ENCODE measurements at regions not wholly inside any gene's neighbourhood (a gene's known extent, or its start where the extent isn't known, plus 50 kb on each side); places are given as distances from the start of the nearest gene placed in this dataset.

DNA sequence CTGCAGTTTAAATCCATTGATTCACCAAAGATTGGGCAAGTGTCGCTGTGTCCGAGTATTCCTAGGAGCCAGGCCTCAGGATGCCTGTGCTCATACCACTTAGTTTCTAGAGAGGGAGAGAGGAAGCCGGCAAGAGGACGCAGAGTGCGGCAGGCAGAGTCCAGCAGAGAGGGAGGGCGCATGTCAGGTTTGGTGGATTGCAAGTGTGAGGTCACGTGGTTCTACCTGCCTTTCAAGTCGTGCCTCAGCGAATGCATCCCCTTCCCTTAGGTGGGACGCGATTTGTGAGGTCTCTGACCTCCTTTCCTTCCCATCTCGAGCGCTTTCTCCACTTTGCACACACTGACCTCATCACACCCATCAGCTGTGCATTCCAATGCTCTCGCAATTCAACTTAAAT is 188.1 kb downstream of the TMEM18 start:
- no peak overlapping the region for H2AFZ ChIP-seq (ENCODE audit: low read length)
- no peak overlapping the region for H3K27ac ChIP-seq (ENCODE audit: insufficient read depth, low read length)
- no peak overlapping the region for H3K4me3 ChIP-seq (replicated peaks in 1 of 4; ENCODE audit: control extremely low read depth in 1 of 4, insufficient read depth in 1 of 4, low read depth in 3 of 4, low read length in 4 of 4)
- H3K36me3 ChIP-seq (ENCODE audit: control insufficient read depth, insufficient read depth, low read length): no peaks in the 10 kb centered on the region
- H3K4me1 ChIP-seq (ENCODE audit: control insufficient read depth, extremely low read depth, insufficient read depth, low read length): no peaks in the 10 kb centered on the region
- H3K9me3 ChIP-seq (ENCODE audit: control insufficient read depth, insufficient read depth, low read depth, low read length): no peaks in the 10 kb centered on the region
- H3K27me3 ChIP-seq (ENCODE audit: control insufficient read depth, insufficient read depth, low read length): no peaks in the 10 kb centered on the region
- no peaks in the 10 kb centered on the region for H4K20me1 ChIP-seq (ENCODE audit: control insufficient read depth, extremely low read depth, insufficient read depth, low read length)
- H3K4me2 ChIP-seq (ENCODE audit: extremely low read depth, insufficient read depth, low read length): no peak overlapping the region
- TF ChIP-seq EZH2 (IDR thresholded peaks at IDR 0.05; ENCODE audit: low read length, missing control alignments) (no peak), CTCF (conservative IDR thresholded peaks at IDR 0.05 in 1 of 2, IDR thresholded peaks at IDR 0.05 in 1 of 2; ENCODE audit: low read depth in 1 of 2, low read length in 2 of 2) (no peak)
- no peak overlapping the region for H3K9ac ChIP-seq (ENCODE audit: insufficient read depth, low read length)
- H3K79me2 ChIP-seq (ENCODE audit: control insufficient read depth, insufficient read depth, low read length): no peaks in the 10 kb centered on the region
- no peak for DNase-seq (ENCODE audit: low read depth in 2 of 2)

DNA sequence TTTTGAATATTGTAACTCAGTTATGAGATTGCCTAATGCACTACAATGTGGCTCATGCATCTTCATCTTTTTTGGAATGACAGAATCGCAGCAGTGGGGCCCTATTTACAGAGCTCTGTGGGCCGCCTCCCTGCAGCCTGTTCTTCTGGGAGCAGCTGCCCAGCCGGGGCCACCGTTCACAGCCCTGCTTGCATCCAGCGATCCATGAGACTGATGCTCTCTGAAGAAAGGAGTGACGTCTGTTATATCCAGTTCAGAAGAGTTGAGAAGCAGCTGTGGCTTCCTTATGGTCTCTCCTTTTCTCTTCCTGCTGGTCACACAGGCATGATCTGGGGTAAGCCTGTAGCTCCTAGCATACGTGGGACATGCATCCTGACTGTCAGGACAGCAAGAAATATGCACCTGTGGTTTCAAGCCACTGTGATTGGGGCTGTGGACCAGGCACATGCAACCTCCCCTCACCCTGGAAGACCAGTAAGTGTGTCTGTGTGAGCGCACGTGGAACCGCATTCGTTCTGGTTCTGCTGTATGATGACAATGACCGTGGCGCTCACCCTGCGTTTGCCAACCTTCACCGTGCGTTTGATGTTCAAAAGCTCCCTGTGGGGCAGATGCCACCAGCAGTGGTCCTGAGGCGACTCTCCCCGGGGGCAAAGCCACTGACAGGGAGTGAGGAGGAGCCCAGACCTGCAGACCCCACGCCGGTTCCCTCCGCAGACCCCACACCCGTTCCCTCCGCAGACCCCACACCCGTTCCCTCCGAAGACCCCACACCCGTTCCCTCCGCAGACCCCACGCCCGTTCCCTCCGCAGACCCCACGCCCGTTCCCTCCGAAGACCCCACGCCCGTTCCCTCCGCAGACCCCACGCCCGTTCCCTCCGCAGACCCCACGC is 189.8 kb downstream of the TMEM18 start:
- Histone ChIP-seq H3K36me3 (ENCODE audit: control insufficient read depth, insufficient read depth, low read length) (no peaks in the 10 kb centered on the region), H3K9ac (ENCODE audit: insufficient read depth, low read length) (no peak overlapping the region), H3K9me3 (ENCODE audit: control insufficient read depth, insufficient read depth, low read depth, low read length) (no peaks in the 10 kb centered on the region), H3K4me3 (replicated peaks in 1 of 4; ENCODE audit: control extremely low read depth in 1 of 4, insufficient read depth in 1 of 4, low read depth in 3 of 4, low read length in 4 of 4) (no peak overlapping the region), H3K4me2 (ENCODE audit: extremely low read depth, insufficient read depth, low read length) (no peak overlapping the region), H4K20me1 (ENCODE audit: control insufficient read depth, extremely low read depth, insufficient read depth, low read length) (no peaks in the 10 kb centered on the region), H3K79me2 (ENCODE audit: control insufficient read depth, insufficient read depth, low read length) (no peaks in the 10 kb centered on the region), H2AFZ (ENCODE audit: low read length) (no peak overlapping the region), H3K4me1 (ENCODE audit: control insufficient read depth, extremely low read depth, insufficient read depth, low read length) (no peaks in the 10 kb centered on the region), H3K27me3 (ENCODE audit: control insufficient read depth, insufficient read depth, low read length) (no peaks in the 10 kb centered on the region), H3K27ac (ENCODE audit: insufficient read depth, low read length) (no peak overlapping the region)
- no peak for DNase-seq (ENCODE audit: low read depth in 2 of 2)
- TF ChIP-seq CTCF (conservative IDR thresholded peaks at IDR 0.05 in 1 of 2, IDR thresholded peaks at IDR 0.05 in 1 of 2; ENCODE audit: low read depth in 1 of 2, low read length in 2 of 2): no peak
- no peak for TF ChIP-seq EZH2 (IDR thresholded peaks at IDR 0.05; ENCODE audit: low read length, missing control alignments)

GRCh38 chr2:486371-486770 is 190.8 kb downstream of the TMEM18 start:
- no peak overlapping the region for H3K4me2 ChIP-seq (ENCODE audit: extremely low read depth, insufficient read depth, low read length)
- no peaks in the 10 kb centered on the region for H3K4me1 ChIP-seq (ENCODE audit: control insufficient read depth, extremely low read depth, insufficient read depth, low read length)
- no peaks in the 10 kb centered on the region for H3K36me3 ChIP-seq (ENCODE audit: control insufficient read depth, insufficient read depth, low read length)
- no peak overlapping the region for H3K4me3 ChIP-seq (replicated peaks in 1 of 4; ENCODE audit: control extremely low read depth in 1 of 4, insufficient read depth in 1 of 4, low read depth in 3 of 4, low read length in 4 of 4)
- no peaks in the 10 kb centered on the region for H3K27me3 ChIP-seq (ENCODE audit: control insufficient read depth, insufficient read depth, low read length)
- H3K27ac ChIP-seq (ENCODE audit: insufficient read depth, low read length): no peak overlapping the region
- H2AFZ ChIP-seq (ENCODE audit: low read length): no peak overlapping the region
- DNase-seq (ENCODE audit: low read depth in 2 of 2): no peak
- no peak overlapping the region for H3K9ac ChIP-seq (ENCODE audit: insufficient read depth, low read length)
- H3K9me3 ChIP-seq (ENCODE audit: control insufficient read depth, insufficient read depth, low read depth, low read length): no peaks in the 10 kb centered on the region
- no peaks in the 10 kb centered on the region for H3K79me2 ChIP-seq (ENCODE audit: control insufficient read depth, insufficient read depth, low read length)
- TF ChIP-seq CTCF (conservative IDR thresholded peaks at IDR 0.05 in 1 of 2, IDR thresholded peaks at IDR 0.05 in 1 of 2; ENCODE audit: low read depth in 1 of 2, low read length in 2 of 2) (no peak), EZH2 (IDR thresholded peaks at IDR 0.05; ENCODE audit: low read length, missing control alignments) (no peak)
- no peaks in the 10 kb centered on the region for H4K20me1 ChIP-seq (ENCODE audit: control insufficient read depth, extremely low read depth, insufficient read depth, low read length)
